ENCODE measurements at regions not wholly inside any gene's neighbourhood (a gene's known extent, or its start where the extent isn't known, plus 50 kb on each side); places are given as distances from the start of the nearest gene placed in this dataset.

- Histone ChIP-seq H2AFZ (ENCODE audit: low read length) (no peak overlapping the region), H3K79me2 (ENCODE audit: insufficient read depth, low read length) (no peaks in the 10 kb centered on the region), H4K20me1 (ENCODE audit: control insufficient read depth, insufficient read depth, insufficient read length) (no peaks in the 10 kb centered on the region), H2AK5ac (ENCODE audit: insufficient read length, low read length) (no peak overlapping the region), H2BK20ac (ENCODE audit: low read depth, low read length, poor library complexity, severe bottlenecking) (no peak overlapping the region), H2BK15ac (ENCODE audit: low read depth, low read length) (no peak overlapping the region), H3K23ac (ENCODE audit: insufficient read length, low read depth, low read length) (no peak overlapping the region), H3T11ph (ENCODE audit: low read length) (no peak overlapping the region), H2BK120ac (ENCODE audit: low read depth, low read length, poor library complexity, severe bottlenecking) (no peak overlapping the region), H3K18ac (ENCODE audit: insufficient read length, low read depth, low read length) (no peak overlapping the region), H3K27ac (ENCODE audit: insufficient read length, low read depth, low read length) (no peak overlapping the region), H3K14ac (ENCODE audit: insufficient read depth, low read length) (no peak overlapping the region), H2BK5ac (ENCODE audit: insufficient read length, low read length) (no peak overlapping the region), H3K27me3 (ENCODE audit: insufficient read depth, low read length) (no peaks in the 10 kb centered on the region), H3K23me2 (ENCODE audit: insufficient read length, low read depth, low read length, poor library complexity, severe bottlenecking) (no peaks in the 10 kb centered on the region), H3K56ac (ENCODE audit: insufficient read length, low read depth, low read length) (no peak overlapping the region), H3K4me2 (ENCODE audit: insufficient read depth, insufficient read length, low read length) (no peak overlapping the region), H4K91ac (ENCODE audit: insufficient read length, low read depth, low read length) (no peak overlapping the region), H3K9me3 (ENCODE audit: control insufficient read depth, low read depth, low read length) (no peaks in the 10 kb centered on the region), H4K5ac (ENCODE audit: insufficient read length, low read depth, low read length) (no peak overlapping the region), H3K4ac (ENCODE audit: low read depth, low read length) (no peak overlapping the region), H4K8ac (replicated peaks; ENCODE audit: insufficient read length, low read depth, low read length) (no peak overlapping the region), H3K4me1 (ENCODE audit: insufficient read depth, low read length) (no peaks in the 10 kb centered on the region), H3K79me1 (ENCODE audit: insufficient read depth, low read depth, low read length, poor library complexity, severe bottlenecking) (no peaks in the 10 kb centered on the region), H3K9ac (ENCODE audit: extremely low read depth, insufficient read length, low read length) (no peak overlapping the region), H2BK12ac (ENCODE audit: insufficient read length, low read depth, low read length) (no peak overlapping the region)
- no peak for TF ChIP-seq CTCF (conservative IDR thresholded peaks at IDR 0.05)
- no peak for DNase-seq
- no peak overlapping the region for H3K27ac Mint-ChIP-seq
- H3K27me3 Mint-ChIP-seq (ENCODE audit: low read depth): no peaks in the 10 kb centered on the region; the same call in none of the 2 replicates
- no peak overlapping the region for H3K4me3 Mint-ChIP-seq
- WGBS (ENCODE audit: extremely low coverage, insufficient read length, low lambda C conversion rate): no CpG with 5 or more reads among the region's 11 CpGs
- no peaks in the 10 kb centered on the region for H3K9me3 Mint-ChIP-seq
- no peaks in the 10 kb centered on the region for H3K4me1 Mint-ChIP-seq
- H3K36me3 Mint-ChIP-seq (ENCODE audit: insufficient read depth in 1 of 3, low read depth in 3 of 3): no peaks in the 10 kb centered on the region
Measured at GRCh38 chr13:109977212-109977968, 191.0 kb upstream of the IRS2 start.
